B cell (primary cell): ENCODE measurements at regions not wholly inside any gene's neighbourhood (a gene's known extent, or its start where the extent isn't known, plus 50 kb on each side); places are given as distances from the start of the nearest gene placed in this dataset. TPM values are rescaled to one million over a fixed set of nuclear protein-coding genes. Genes with fewer than 3 reads are reported as not detected.
"Not testable (repeated sequence)": the region's sequence is repeated elsewhere in the genome, so short reads cannot be mapped to it uniquely, and the experiment has no call there.

Experiments
- ATAC-seq: fragments of 200-7000 bp; cut with Tn5 transposase; one replicate; pipeline ENCODE4 v1.10.0; 2021; ENCODE audit warnings: low read depth, mild to moderate bottlenecking, moderate number of reproducible peaks, moderate library complexity
- CTCF ChIA-PET: fragments of 350-600 bp; sonication (Branson Sonifier 250); formaldehyde crosslinking; loops from one replicate; lab custom pipeline; 2021; ENCODE audit warnings: antibody characterized with exemption, inconsistent platforms; lab: Charles Lee
- POLR2A ChIA-PET: fragments of 350-600 bp; sonication (Branson Sonifier 250); formaldehyde crosslinking; loops from one replicate; lab custom pipeline; 2021; ENCODE audit warnings: antibody characterized with exemption; lab: Charles Lee
- DNase-seq: peaks from one replicate; pipeline ENCODE4 v3.0.0; 2013
- H2AFZ ChIP-seq: 2 replicates; pipeline ENCODE4 v1.6.1; 2012; ENCODE audit warnings: mild to moderate bottlenecking, low read depth, low read length; ENCODE audit not compliant: insufficient read depth, poor library complexity, severe bottlenecking
- H3K27ac ChIP-seq, 2 donors: 1 replicate in 1 of 2; 2 replicates in 1 of 2; pipeline ENCODE4 v1.5.1; 2012 to 2013; ENCODE audit warnings: low read length in 2 of 2, mild to moderate bottlenecking in 2 of 2, moderate library complexity in 1 of 2
- H3K27me3 ChIP-seq, 4 experiments: fragments of 200-600 bp in 1 of 4; sonication (generic) in 1 of 4; replicated peaks in 1 of 4; 1 replicate in 2 of 4; 2 replicates in 2 of 4; pipeline versions ENCODE4 v1.6.1 to v1.7.0; 2013 to 2016; ENCODE audit warnings: low read length in 3 of 4, mild to moderate bottlenecking in 2 of 4, mixed read lengths in 1 of 4, moderate library complexity in 1 of 4; ENCODE audit not compliant: insufficient read depth in 4 of 4, control insufficient read depth in 3 of 4; ENCODE audit errors: control extremely low read depth in 1 of 4
- H3K36me3 ChIP-seq, 2 experiments: replicated peaks in 1 of 2; 1 replicate in 1 of 2; 2 replicates in 1 of 2; pipeline versions ENCODE4 v1.6.1 to v1.7.1; 2013; ENCODE audit warnings: low read length in 1 of 2; ENCODE audit not compliant: insufficient read depth in 2 of 2, control insufficient read depth in 1 of 2; ENCODE audit errors: control extremely low read depth in 1 of 2, extremely low read depth in 1 of 2
- H3K4me1 ChIP-seq, 2 donors: fragments of 200-600 bp in 1 of 2; sonication (generic) in 1 of 2; 1 replicate in 1 of 2; 2 replicates in 1 of 2; pipeline versions ENCODE4 v1.5.1 to v1.6.1; 2013 to 2017; ENCODE audit warnings: low read length in 2 of 2; ENCODE audit not compliant: control insufficient read depth in 2 of 2, insufficient read depth in 2 of 2
- H3K4me2 ChIP-seq: replicated peaks from 2 replicates; pipeline ENCODE3; 2012; ENCODE audit warnings: mild to moderate bottlenecking, low read depth, low read length; ENCODE audit not compliant: poor library complexity, severe bottlenecking
- H3K4me3 ChIP-seq, 5 experiments: fragments of 200-600 bp in 1 of 5; sonication (generic) in 1 of 5; 1 replicate in 3 of 5; 2 replicates in 2 of 5; pipeline versions ENCODE4 v1.5.1 to v1.7.0; 2011 to 2016; ENCODE audit warnings: low read length in 4 of 5, mild to moderate bottlenecking in 4 of 5, low read depth in 2 of 5, control low read depth in 1 of 5, moderate library complexity in 1 of 5; ENCODE audit not compliant: insufficient read depth in 1 of 5; ENCODE audit errors: control extremely low read depth in 1 of 5, extremely low read depth in 1 of 5
- H3K79me2 ChIP-seq: fragments of 200-600 bp; sonication (generic); one replicate; pipeline ENCODE4 v1.6.0; 2016; ENCODE audit warnings: low read length; ENCODE audit not compliant: control insufficient read depth, insufficient read depth
- H3K9ac ChIP-seq: fragments of 200-600 bp; sonication (generic); 2 replicates; pipeline ENCODE4 v1.6.1; 2017; ENCODE audit warnings: mild to moderate bottlenecking, low read length, moderate library complexity
- H3K9me3 ChIP-seq, 3 donors: one replicate each; pipeline versions ENCODE4 v1.6.1 to v1.7.1; 2013; ENCODE audit warnings: low read length in 2 of 3; ENCODE audit not compliant: control insufficient read depth in 2 of 3, insufficient read depth in 1 of 3; ENCODE audit errors: control extremely low read depth in 1 of 3
- H4K20me1 ChIP-seq: 2 replicates; pipeline ENCODE4 v1.6.0; 2012; ENCODE audit warnings: mild to moderate bottlenecking, low read length; ENCODE audit not compliant: insufficient read depth, control insufficient read depth, poor library complexity, severe bottlenecking
- H3K27ac Mint-ChIP-seq: one replicate; pipeline ENCODE4 v1.8.0; 2021; ENCODE audit warnings: mixed read lengths
- H3K27me3 Mint-ChIP-seq: one replicate; pipeline ENCODE4 v1.8.0; 2021; ENCODE audit warnings: mixed read lengths
- H3K4me1 Mint-ChIP-seq: one replicate; pipeline ENCODE4 v1.8.0; 2021; ENCODE audit warnings: mixed read lengths
- H3K4me3 Mint-ChIP-seq: one replicate; pipeline ENCODE4 v1.8.0; 2021; ENCODE audit warnings: mixed read lengths
- H3K9me3 Mint-ChIP-seq: one replicate; pipeline ENCODE4 v1.8.0; 2022; ENCODE audit warnings: mixed read lengths; ENCODE audit not compliant: insufficient read depth
- WGBS: methylation state at CpG from one replicate; pipeline ENCODE4 v1.1.5; 2013; ENCODE audit warnings: missing lambda C conversion rate; ENCODE audit not compliant: insufficient coverage; 5-methylcytosine and 5-hydroxymethylcytosine counted together
- intact Hi-C: fragments of 100-400 bp; cut with micrococcal nuclease; formaldehyde crosslinking; loops from one replicate; pipeline ENCODE4 v1.10.0; 2022
- small RNA-seq: library from RNA; depleted of rRNA; stranded (forward); fragments of <200 nt; gene quantifications from one replicate; pipeline ENCODE3, GENCODE V24; 2012; ENCODE audit warnings: low replicate concordance, low read depth; ENCODE audit not compliant: insufficient read length

DNA sequence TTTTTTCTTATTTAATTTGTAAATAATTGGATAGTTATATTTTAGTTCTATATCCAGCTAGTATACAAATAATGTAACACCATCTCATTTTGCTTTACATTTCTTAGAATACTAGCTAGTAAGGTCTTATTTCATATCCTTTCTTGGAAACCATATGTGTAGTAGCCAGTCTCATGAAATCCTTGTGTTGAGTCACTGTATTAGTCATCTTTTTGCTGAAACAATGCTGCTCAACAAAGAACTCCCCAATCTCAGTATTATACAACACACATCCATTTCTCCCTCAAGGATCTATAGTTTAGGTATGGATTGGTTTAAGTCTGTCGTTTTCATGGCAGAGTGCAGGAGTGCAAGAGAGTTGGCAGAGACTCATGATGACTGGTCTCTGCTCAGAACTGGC lies 55.6 kb upstream of the NBPF26 start:
- H3K27me3 ChIP-seq, H2AFZ ChIP-seq, ATAC-seq, H3K36me3 ChIP-seq, H3K9ac ChIP-seq, H4K20me1 ChIP-seq, H3K79me2 ChIP-seq, DNase-seq, POLR2A ChIA-PET, H3K4me2 ChIP-seq, H3K27ac Mint-ChIP-seq, H3K4me1 Mint-ChIP-seq, H3K27me3 Mint-ChIP-seq, intact Hi-C loops, H3K9me3 ChIP-seq, H3K4me3 Mint-ChIP-seq, CTCF ChIA-PET, H3K9me3 Mint-ChIP-seq, H3K27ac ChIP-seq, H3K4me1 ChIP-seq, H3K4me3 ChIP-seq: not testable (repeated sequence)
- no CpG with 5 or more reads among the region's 1 CpG for WGBS

Small RNAs in the stretch of these regions (small RNA-seq; reads per million reads assigned to genes)
- gene RF00004: not detected
